HepG2 (cell line): ENCODE measurements at regions not wholly inside any gene's neighbourhood (a gene's known extent, or its start where the extent isn't known, plus 50 kb on each side); places are given as distances from the start of the nearest gene placed in this dataset.

Source experiments
- ATAC-seq: fragments of 200-7000 bp; cut with Tn5 transposase; 3 replicates; pipeline ENCODE4 v1.9.1; 2020; ENCODE audit warnings: mild to moderate bottlenecking, moderate library complexity
- BruUV-seq: library from RNA; stranded (reverse); fragments of 400-500 nt; replicated peaks from 2 replicates; lab custom pipeline; 2021; lab: Mats Ljungman, UMichigan
- CTCF ChIA-PET: fragments of 300-600 bp; formaldehyde crosslinking; extraction: SDS; loops from one replicate; lab custom pipeline; 2021; ENCODE audit warnings: low total read pairs, inconsistent platforms, low intra/inter-chr PET ratio; lab: Yijun Ruan, JAX
- POLR2A ChIA-PET: fragments of 350-600 bp; sonication (Branson Sonifier 250); formaldehyde crosslinking; loops from one replicate; lab custom pipeline; 2020; ENCODE audit warnings: antibody characterized with exemption, inconsistent platforms; lab: Yijun Ruan, JAX
- DNase-seq: peaks from one replicate; pipeline ENCODE4 v3.0.0-alpha.2; 2015; ENCODE audit warnings: low spot score
- FAIRE-seq: peaks from 3 replicates; lab custom pipeline; 2011; peaks lifted over from hg19 to GRCh38; lab: Jason Lieb, UNC
- H2AFZ ChIP-seq: one replicate; pipeline ENCODE4 v1.6.1; 2011; ENCODE audit warnings: low read length, inconsistent platforms
- H3K27ac ChIP-seq: fragments of 300-600 bp; 3 replicates; pipeline ENCODE4 v1.8.0; 2011; ENCODE audit warnings: mixed run types, mild to moderate bottlenecking, mixed read lengths, low read length, inconsistent platforms; ENCODE audit not compliant: insufficient read depth; ENCODE audit errors: extremely low read length
- H3K27me3 ChIP-seq, 2 experiments: fragments of 200-600 bp in 1 of 2; 2 replicates in 1 of 2; 3 replicates in 1 of 2; pipeline versions ENCODE4 v1.6.0 to v1.8.0; 2011; ENCODE audit warnings: low read length in 2 of 2, mild to moderate bottlenecking in 2 of 2, moderate library complexity in 2 of 2, inconsistent platforms in 1 of 2; ENCODE audit not compliant: insufficient read depth in 2 of 2, control insufficient read depth in 1 of 2
- H3K36me3 ChIP-seq, 2 experiments: fragments of 200-600 bp in 1 of 2; replicated peaks in 1 of 2; 2 replicates in 1 of 2; 3 replicates in 1 of 2; pipeline versions ENCODE4 v1.5.1 to v1.8.0; 2011; ENCODE audit warnings: low read length in 2 of 2, inconsistent platforms in 1 of 2; ENCODE audit not compliant: insufficient read depth in 2 of 2, control insufficient read depth in 1 of 2
- H3K4me1 ChIP-seq: 2 replicates; pipeline ENCODE4 v1.5.1; 2012; ENCODE audit warnings: low read length, inconsistent platforms; ENCODE audit not compliant: insufficient read depth
- H3K4me2 ChIP-seq: 2 replicates; pipeline ENCODE4 v1.6.0; 2011; ENCODE audit warnings: low read depth, low read length, inconsistent platforms
- H3K4me3 ChIP-seq, 3 experiments: fragments of 200-600 bp in 1 of 3; sonication (generic), shearing (Covaris generic) in 1 of 3; replicated peaks in 1 of 3; 2 replicates each; pipeline ENCODE4 v1.5.1; 2011 to 2016; ENCODE audit warnings: low read length in 3 of 3, inconsistent platforms in 2 of 3, low read depth in 2 of 3, mild to moderate bottlenecking in 2 of 3, control low read depth in 1 of 3, mixed read lengths in 1 of 3; ENCODE audit not compliant: insufficient read depth in 1 of 3
- H3K79me2 ChIP-seq: one replicate; pipeline ENCODE4 v1.6.1; 2011; ENCODE audit warnings: low read length, inconsistent platforms; ENCODE audit not compliant: insufficient read depth
- H3K9ac ChIP-seq: 2 replicates; pipeline ENCODE4 v1.6.0; 2011; ENCODE audit warnings: mild to moderate bottlenecking, low read depth, low read length, inconsistent platforms; ENCODE audit not compliant: insufficient read depth
- H3K9me3 ChIP-seq: 2 replicates; pipeline ENCODE4 v1.5.1; 2012; ENCODE audit warnings: mild to moderate bottlenecking, low read length
- H4K20me1 ChIP-seq: 2 replicates; pipeline ENCODE4 v1.6.0; 2011; ENCODE audit warnings: inconsistent platforms, mild to moderate bottlenecking, low read length, moderate library complexity; ENCODE audit not compliant: insufficient read depth
- FOXA3 ChIP-seq: IDR thresholded peaks from 2 replicates; pipeline ENCODE4 v1.6.1; 2016; ENCODE audit warnings: missing genetic modification reagents, missing compliant biosample characterization
- UBTF ChIP-seq: sonication (generic); formaldehyde crosslinking; IDR thresholded peaks from 2 replicates; pipeline ENCODE4 v1.4.0; 2020; ENCODE audit warnings: mild to moderate bottlenecking, missing genetic modification reagents
- ZFAT ChIP-seq: sonication (generic); formaldehyde crosslinking; conservative IDR thresholded peaks from 2 replicates; pipeline ENCODE4 v1.8.1; 2023; ENCODE audit warnings: missing genetic modification reagents, inconsistent platforms
- ZNF83 ChIP-seq: sonication (generic); formaldehyde crosslinking; IDR thresholded peaks from 2 replicates; pipeline ENCODE4 v1.4.0; 2020; ENCODE audit warnings: missing genetic modification reagents, mild to moderate bottlenecking, borderline replicate concordance
- ZSCAN25 ChIP-seq: sonication (generic); formaldehyde crosslinking; IDR thresholded peaks from 2 replicates; pipeline ENCODE4 v1.8.0; 2022; ENCODE audit warnings: mild to moderate bottlenecking, missing genetic modification reagents
- WGBS: methylation state at CpG from one replicate; pipeline ENCODE4 v1.1.6; 2017; ENCODE audit warnings: low lambda C conversion rate; 5-methylcytosine and 5-hydroxymethylcytosine counted together
- in situ Hi-C: cut with HindIII; loops from 2 replicates; pipeline ENCODE4 v1.10.0; 2017; ENCODE audit warnings: low pct_unique_long_range_greater_than_20kb; ENCODE audit not compliant: extremely low pct_ligation_motif_present
- intact Hi-C: fragments of 100-400 bp; cut with micrococcal nuclease; formaldehyde crosslinking; loops from one replicate; pipeline ENCODE4 v1.10.0; 2022; ENCODE audit not compliant: unreplicated experiment
- TF ChIP-seq, protein P1 (sequence below): sonication (generic); formaldehyde crosslinking; IDR thresholded peaks from 2 replicates; pipeline ENCODE4 v1.5.1; 2020; ENCODE audit warnings: missing genetic modification reagents, mild to moderate bottlenecking, borderline replicate concordance

- H3K4me1 ChIP-seq = no peaks in the 10 kb centered on the region
- CTCF ChIA-PET = no interaction called here
- no peaks in the 10 kb centered on the region for H3K36me3 ChIP-seq
- POLR2A ChIA-PET = no interaction called here
- FAIRE-seq = no peak
- no TSS peak for BruUV-seq
- H3K4me2 ChIP-seq = no peak overlapping the region
- ATAC-seq = no peak
- no peaks in the 10 kb centered on the region for H3K9me3 ChIP-seq
- WGBS = 2% methylated on average over 5 of the region's 5 CpGs
- DNase-seq = no peak
- no peaks in the 10 kb centered on the region for H4K20me1 ChIP-seq
- no peak overlapping the region for H3K4me3 ChIP-seq
- in situ Hi-C loops = no loop called here
- intact Hi-C loops = no loop called here
- H2AFZ ChIP-seq = no peak overlapping the region
- no peaks in the 10 kb centered on the region for H3K79me2 ChIP-seq
- no peak overlapping the region for H3K27ac ChIP-seq
- no peak overlapping the region for H3K9ac ChIP-seq
- no peaks in the 10 kb centered on the region for H3K27me3 ChIP-seq
- TF ChIP-seq UBTF (CRISPR knock-in tag) (no peak), ZSCAN25 (CRISPR knock-in tag) (no peak), ZNF83 (CRISPR knock-in tag) (no peak), FOXA3 (no peak), ZFAT (CRISPR knock-in tag) (no peak)
- TF ChIP-seq, protein P1, sequence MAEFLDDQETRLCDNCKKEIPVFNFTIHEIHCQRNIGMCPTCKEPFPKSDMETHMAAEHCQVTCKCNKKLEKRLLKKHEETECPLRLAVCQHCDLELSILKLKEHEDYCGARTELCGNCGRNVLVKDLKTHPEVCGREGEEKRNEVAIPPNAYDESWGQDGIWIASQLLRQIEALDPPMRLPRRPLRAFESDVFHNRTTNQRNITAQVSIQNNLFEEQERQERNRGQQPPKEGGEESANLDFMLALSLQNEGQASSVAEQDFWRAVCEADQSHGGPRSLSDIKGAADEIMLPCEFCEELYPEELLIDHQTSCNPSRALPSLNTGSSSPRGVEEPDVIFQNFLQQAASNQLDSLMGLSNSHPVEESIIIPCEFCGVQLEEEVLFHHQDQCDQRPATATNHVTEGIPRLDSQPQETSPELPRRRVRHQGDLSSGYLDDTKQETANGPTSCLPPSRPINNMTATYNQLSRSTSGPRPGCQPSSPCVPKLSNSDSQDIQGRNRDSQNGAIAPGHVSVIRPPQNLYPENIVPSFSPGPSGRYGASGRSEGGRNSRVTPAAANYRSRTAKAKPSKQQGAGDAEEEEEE = no peak
These were observed 448.0 kb downstream of the KCNT2 start for GRCh38 chr1:196160066-196160795.
